ENCODE measurements at regions not wholly inside any gene's neighbourhood (a gene's known extent, or its start where the extent isn't known, plus 50 kb on each side); places are given as distances from the start of the nearest gene placed in this dataset.

DNA sequence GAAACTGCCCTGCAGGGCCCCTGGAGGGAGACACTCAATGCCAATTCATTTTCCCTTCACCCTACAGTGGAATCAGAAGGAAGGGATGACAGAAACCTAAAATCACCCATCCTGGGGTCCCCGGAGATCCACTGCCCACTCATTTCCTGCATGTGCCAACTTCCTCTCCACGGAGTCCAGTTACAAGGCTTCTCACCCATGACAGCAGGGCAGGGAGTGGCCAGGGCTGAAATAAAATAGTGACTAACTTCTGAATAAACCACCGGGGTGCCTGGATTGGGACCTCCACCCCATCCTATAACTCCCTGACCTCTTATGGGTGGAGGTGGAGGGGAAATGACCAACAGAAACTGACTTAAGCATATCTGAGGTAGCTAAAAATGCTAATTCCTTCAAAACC is 362.3 kb downstream of the MAFB start:
- no peak for DNase-seq (ENCODE audit: low read depth in 4 of 4, low spot score in 1 of 4)

DNA sequence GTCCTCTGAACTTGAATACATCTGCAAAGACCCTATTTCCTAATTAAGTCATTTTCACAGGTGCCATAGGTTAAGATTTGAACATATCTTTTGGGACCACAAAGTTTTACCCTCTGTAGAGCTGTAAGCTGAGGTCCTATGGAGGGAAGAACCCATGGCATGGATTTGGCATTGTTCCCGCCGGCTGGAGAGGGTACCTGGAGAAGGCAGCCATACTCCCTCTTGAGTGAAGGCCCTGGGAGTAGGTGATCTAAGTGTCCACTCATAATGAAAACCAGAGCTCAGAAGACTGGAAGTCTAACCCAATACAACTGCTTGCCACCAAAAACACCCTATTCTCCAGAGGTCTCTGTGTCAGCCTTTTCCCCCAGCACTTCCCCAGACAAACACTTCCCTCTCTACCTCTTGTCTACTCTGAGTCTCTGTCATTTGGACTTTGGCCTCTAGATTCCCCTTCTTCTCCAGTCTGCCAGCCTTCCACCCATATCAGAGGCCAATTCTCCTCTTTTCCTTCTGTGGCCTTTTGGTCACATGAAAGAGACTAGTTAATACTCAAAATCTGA is 363.9 kb downstream of the MAFB start:
- DNase-seq (ENCODE audit: low read depth in 4 of 4, low spot score in 1 of 4) = no peak

DNA sequence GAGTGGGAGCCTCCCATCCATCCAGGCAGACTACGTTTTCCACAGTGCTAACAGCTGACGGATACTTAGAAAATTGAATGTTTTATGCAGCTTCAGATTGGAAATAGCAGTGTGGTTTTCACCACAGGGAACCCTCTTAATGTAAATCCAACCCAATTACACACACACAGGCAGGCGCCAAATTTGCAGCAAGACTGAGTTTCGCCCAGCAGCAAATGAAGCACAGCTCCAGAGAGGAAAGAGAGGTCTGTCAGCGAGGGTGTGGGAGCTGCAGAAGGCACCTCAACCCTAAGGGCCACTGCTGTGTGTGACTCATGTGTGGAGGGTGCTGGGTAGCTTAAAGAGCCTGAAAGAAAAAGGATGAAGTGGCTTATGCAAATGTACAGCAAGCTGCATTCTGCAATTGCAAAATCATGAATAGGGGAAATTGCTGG is 365.7 kb downstream of the MAFB start:
- DNase-seq (ENCODE audit: low read depth in 4 of 4, low spot score in 1 of 4) = no peak

- DNase-seq (ENCODE audit: low read depth in 4 of 4, low spot score in 1 of 4) = no peak
Observed at GRCh38 chr20:40322941-40323340, 366.1 kb downstream of the MAFB start.

- no peak for DNase-seq (ENCODE audit: low read depth in 4 of 4, low spot score in 1 of 4)
Observed at GRCh38 chr20:40320517-40321011, 368.5 kb downstream of the MAFB start.

DNA sequence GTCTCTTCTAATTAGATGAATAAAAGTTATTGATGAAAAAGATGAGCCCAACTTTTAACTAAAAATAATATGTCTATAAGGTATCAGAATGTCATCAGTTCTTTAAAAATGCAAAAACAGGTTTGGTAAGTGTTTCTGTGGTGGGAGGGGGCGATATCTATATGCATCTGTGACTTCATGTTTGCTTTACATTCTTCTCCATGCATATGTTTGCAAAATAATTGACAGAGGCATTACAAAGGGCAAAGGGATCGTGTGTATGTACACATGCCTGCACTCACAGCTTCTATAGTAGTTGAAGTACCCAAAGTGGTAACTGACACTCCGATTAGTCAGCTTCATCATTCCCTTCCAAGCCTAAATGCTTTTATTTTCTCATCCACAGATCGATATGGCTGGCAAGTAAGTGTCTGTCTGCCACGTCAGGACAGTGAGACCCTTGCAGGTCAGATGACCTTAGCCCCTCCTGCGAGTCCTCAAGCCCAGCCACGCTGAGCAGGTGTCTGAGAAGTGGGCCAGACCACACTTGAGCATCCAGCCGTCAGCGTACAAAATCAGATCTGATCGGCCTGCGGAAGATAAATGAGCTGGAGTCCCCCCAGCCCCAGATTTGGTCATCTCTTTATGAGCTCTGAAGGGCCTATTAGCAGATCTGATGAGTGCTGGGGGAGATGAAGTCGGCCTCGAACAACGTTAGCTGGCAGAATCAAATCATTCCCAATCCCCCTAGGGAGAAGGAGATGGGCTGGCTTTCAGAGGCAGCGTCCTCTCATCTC is 369.1 kb downstream of the MAFB start:
- no peak for DNase-seq (ENCODE audit: low read depth in 4 of 4, low spot score in 1 of 4)

GRCh38 chr20:40319056-40319455 is 370.0 kb downstream of the MAFB start:
- DNase-seq (ENCODE audit: low read depth in 4 of 4, low spot score in 1 of 4) = no peak

- DNase-seq (ENCODE audit: low read depth in 4 of 4, low spot score in 1 of 4) = no peak
Observed at GRCh38 chr20:40317156-40317790, 371.8 kb downstream of the MAFB start.

- no peak for DNase-seq (ENCODE audit: low read depth in 4 of 4, low spot score in 1 of 4)
Observed at GRCh38 chr20:40314278-40314677, 374.8 kb downstream of the MAFB start.

GRCh38 chr20:40313730-40314129 is 375.3 kb downstream of the MAFB start:
- no peak for DNase-seq (ENCODE audit: low read depth in 4 of 4, low spot score in 1 of 4)

DNA sequence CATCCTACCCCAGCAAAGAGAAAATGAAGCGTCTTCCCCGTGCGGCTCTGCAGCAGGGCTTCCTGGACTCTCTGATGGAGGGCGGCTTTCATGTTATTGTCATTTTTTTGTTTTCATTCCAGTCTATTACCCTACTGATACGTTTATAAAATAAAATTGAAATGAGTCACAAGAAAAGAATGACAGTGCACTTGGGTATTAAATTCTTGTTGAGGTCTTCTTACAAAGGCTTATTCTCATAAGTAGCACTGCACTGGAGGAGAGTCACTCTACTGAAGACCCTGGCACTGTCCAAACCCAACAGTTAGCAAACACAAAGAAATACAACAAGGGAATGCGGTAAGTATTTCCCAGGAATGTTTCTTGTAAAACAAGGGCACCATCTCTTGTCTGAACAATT is 379.3 kb downstream of the MAFB start:
- no peak for DNase-seq (ENCODE audit: low read depth in 4 of 4, low spot score in 1 of 4)

- no peak for DNase-seq (ENCODE audit: low read depth in 4 of 4, low spot score in 1 of 4)
Observed at GRCh38 chr20:40307997-40308396, 381.0 kb downstream of the MAFB start.

DNA sequence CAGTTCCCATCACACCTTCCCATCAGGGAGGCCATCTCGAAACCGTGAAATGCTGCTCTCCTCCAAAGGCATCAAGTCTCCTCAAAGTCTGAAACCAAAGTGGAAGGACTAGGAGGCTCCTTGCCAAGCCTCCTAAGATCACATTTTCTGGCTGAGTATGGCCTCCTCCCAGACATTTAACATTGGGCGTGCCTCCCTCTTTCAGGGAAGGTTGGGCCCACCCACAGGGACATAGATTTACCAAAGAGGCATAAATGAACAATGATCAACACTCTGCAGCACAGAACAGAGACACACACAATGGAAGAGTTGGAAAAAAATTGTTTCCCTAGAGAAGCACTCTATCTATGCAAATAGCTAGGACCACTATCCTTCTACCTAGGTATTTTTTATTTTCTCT is 381.8 kb downstream of the MAFB start:
- no peak for DNase-seq (ENCODE audit: low read depth in 4 of 4, low spot score in 1 of 4)

DNA sequence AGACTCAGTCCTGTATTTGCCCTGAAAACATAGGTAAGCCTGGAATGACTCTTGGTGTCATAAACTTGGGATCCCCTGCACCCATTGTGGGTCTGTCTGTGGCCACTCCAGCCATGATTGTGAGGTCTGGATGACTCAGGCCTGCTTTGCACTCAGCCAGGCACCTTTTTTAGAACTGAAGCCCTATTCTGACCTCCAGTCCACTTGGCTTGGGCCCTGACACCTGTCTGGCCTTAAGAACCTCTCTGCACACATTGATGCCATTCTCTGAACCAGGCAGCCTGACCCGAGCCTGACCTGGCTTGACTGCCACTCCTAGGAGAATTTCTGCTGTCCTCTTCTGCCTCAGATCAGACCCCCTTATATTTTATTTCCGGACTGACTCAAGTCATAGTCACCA is 383.7 kb downstream of the MAFB start:
- no peak for DNase-seq (ENCODE audit: low read depth in 4 of 4, low spot score in 1 of 4)

DNA sequence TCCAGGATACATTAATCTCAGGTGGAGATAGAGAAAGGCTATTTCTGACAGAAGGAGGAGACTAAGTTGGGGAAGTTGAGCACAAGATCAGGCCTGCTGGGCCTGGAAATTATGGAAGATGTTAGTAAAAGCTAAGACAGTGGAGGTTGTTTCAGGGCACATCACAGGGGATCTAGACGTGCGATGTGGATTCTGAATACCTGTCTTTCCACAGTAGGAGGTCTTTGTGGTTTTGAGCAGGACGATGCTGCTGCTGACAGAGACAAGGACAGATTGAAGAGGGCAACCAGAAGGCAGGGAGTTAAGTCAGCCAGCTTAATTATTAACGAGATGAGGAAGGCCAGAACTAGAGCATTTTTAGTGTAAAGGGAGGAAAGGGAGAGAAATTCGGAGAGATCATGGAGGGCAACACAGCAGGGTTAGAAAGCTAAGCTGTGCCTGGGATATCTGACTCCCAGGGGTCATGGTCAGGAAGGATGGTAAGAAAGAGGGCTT is 384.9 kb downstream of the MAFB start:
- no peak for DNase-seq (ENCODE audit: low read depth in 4 of 4, low spot score in 1 of 4)

GRCh38 chr20:40294747-40295146 is 394.3 kb downstream of the MAFB start:
- DNase-seq (ENCODE audit: low read depth in 4 of 4, low spot score in 1 of 4) = no peak

DNA sequence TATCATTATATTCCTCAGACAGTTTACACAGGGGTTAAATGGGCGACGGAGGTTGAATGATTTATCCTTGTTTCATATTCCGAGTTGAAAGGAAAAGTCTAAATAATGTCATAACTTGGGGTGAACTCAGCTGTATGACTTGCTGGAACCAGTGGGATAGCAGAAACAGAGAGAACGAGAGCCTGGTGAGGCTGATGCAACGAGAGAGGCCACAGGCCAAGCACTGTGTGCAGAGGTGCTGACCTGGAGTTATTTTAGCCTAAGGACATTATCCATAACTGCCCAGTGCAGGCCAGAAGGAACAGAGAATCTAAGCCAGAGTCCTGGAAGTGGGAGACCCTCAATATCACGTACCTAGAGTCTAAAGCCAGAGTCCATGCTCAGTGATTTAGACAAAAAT is 394.9 kb downstream of the MAFB start:
- no peak for DNase-seq (ENCODE audit: low read depth in 4 of 4, low spot score in 1 of 4)

GRCh38 chr20:40293740-40294139 is 395.3 kb downstream of the MAFB start:
- no peak for DNase-seq (ENCODE audit: low read depth in 4 of 4, low spot score in 1 of 4)

- DNase-seq (ENCODE audit: low read depth in 4 of 4, low spot score in 1 of 4) = no peak
Observed at GRCh38 chr20:40291493-40292135, 397.4 kb downstream of the MAFB start.

DNA sequence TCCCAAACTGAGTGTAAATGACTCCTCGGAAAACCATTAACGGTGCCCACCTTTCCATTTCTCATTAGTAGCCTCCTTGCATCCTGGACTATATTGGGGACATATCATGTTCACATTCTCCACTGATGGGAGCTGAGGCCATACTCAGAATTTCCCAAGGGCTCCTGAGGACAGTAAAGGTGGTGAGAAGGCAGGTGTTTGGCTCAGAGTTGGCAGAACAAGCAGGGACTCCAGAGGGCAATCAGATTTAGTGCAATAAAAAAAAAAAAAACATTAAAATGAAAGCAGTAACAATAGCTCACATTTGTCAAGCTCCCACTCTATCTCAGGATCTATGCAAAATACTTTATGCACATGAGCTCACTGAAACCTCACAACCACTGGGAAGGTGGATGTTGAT is 401.4 kb downstream of the MAFB start:
- DNase-seq (ENCODE audit: low read depth in 4 of 4, low spot score in 1 of 4) = no peak

- no peak for DNase-seq (ENCODE audit: low read depth in 4 of 4, low spot score in 1 of 4)
Observed at GRCh38 chr20:40286975-40287531, 402.0 kb downstream of the MAFB start.
